Retinal pigment epithelial cell (primary cell): ENCODE measurements at regions not wholly inside any gene's neighbourhood (a gene's known extent, or its start where the extent isn't known, plus 50 kb on each side); places are given as distances from the start of the nearest gene placed in this dataset.
"Not testable (repeated sequence)": the region's sequence is repeated elsewhere in the genome, so short reads cannot be mapped to it uniquely, and the experiment has no call there.

Source experiments
- DNase-seq: peaks from one replicate; pipeline ENCODE4 v3.0.0-alpha.2; 2010; ENCODE audit warnings: low read depth
- H3K4me3 ChIP-seq: 2 replicates; pipeline ENCODE4 v1.5.1; 2011; ENCODE audit warnings: mild to moderate bottlenecking, low read length, control low read depth, moderate library complexity
- TF ChIP-seq, protein P1 (sequence below): conservative IDR thresholded peaks from 2 replicates; pipeline ENCODE4 v1.5.1; 2011; ENCODE audit warnings: low read depth, low read length, control low read depth, inconsistent platforms

DNA sequence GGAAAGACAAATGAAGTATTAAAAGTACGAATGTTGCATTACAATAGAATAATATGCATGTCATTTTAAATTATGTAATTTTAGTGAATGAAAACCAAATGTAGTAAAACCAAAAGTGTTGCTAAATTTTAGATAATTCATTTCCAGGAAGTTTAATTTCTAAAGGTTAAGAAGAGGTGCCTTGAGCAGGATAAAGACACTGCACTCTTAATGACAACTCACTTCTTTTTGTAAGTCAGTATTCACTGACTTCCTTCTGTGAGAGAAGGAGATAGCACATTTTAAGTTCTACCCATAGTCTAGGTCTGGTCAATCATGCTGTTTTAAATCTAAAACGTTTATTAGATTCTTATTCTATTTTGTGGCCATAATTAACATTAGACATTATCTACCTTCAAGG lies 160.2 kb downstream of the CRPPA start:
- H3K4me3 ChIP-seq, result no peak overlapping the region
- TF ChIP-seq, protein P1, sequence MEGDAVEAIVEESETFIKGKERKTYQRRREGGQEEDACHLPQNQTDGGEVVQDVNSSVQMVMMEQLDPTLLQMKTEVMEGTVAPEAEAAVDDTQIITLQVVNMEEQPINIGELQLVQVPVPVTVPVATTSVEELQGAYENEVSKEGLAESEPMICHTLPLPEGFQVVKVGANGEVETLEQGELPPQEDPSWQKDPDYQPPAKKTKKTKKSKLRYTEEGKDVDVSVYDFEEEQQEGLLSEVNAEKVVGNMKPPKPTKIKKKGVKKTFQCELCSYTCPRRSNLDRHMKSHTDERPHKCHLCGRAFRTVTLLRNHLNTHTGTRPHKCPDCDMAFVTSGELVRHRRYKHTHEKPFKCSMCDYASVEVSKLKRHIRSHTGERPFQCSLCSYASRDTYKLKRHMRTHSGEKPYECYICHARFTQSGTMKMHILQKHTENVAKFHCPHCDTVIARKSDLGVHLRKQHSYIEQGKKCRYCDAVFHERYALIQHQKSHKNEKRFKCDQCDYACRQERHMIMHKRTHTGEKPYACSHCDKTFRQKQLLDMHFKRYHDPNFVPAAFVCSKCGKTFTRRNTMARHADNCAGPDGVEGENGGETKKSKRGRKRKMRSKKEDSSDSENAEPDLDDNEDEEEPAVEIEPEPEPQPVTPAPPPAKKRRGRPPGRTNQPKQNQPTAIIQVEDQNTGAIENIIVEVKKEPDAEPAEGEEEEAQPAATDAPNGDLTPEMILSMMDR, result no peak
- no peak for DNase-seq

- TF ChIP-seq, protein P1, result no peak
- no peak for DNase-seq
- H3K4me3 ChIP-seq, result no peak overlapping the region
Observed at GRCh38 chr7:16260236-16260728, 161.1 kb downstream of the CRPPA start.

DNA sequence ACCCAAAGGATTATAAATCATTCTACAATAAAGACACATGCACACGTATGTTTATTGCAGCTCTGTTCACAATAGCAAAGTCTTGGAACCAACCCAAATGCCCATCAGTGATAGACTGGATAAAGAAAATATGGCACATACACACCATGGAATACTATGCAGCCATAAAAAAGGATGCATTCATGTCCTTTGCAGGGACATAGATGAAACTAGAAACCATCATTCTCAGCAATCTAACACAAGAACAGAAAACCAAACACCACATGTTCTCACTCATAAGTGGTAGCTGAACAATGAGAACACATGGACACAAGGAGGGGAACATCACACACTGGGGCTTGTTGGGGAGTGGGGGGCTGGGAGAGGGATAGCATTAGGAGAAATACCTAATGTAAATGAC lies 164.9 kb downstream of the CRPPA start:
- H3K4me3 ChIP-seq, DNase-seq: not testable (repeated sequence)

GRCh38 chr7:16255952-16256351 lies 165.4 kb downstream of the CRPPA start:
- H3K4me3 ChIP-seq, DNase-seq: not testable (repeated sequence)

DNA sequence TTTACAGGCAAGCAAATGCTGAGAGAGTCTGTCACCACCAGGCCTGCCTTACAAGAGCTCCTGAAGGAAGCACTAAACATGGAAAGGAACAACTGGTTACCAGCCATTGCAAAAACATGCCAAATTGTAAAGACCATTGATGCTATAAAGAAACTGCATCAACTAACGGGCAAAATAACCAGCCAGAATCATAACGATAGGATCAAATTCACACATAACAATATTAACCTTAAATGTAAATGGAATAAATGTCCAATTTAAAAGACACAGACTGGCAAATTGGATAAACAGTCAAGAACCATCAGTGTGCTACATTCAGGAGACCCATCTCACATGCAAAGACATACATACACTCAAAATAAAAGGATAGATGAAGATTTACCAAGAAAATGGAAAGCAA lies 170.7 kb downstream of the CRPPA start:
- DNase-seq, H3K4me3 ChIP-seq: not testable (repeated sequence)

DNA sequence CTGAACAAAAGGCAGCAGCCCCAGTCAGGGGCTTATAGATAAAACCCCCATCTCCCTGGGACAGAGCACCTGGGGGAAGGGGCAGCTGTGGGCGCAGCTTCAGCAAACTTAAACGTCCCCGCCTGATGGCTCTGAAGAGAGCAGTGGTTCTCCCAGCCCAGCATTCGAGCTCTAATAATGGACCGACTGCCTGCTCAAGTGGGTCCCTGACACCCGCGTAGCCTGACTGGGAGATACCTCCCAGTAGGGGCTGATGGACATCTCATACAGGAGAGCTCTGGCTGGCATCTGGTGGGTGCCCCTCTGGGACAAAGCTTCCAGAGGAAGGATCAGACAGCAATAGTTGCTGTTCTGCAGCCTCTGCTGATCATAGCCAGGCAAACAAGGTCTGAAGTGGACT lies 172.1 kb downstream of the CRPPA start:
- not testable (repeated sequence) for H3K4me3 ChIP-seq, DNase-seq

DNA sequence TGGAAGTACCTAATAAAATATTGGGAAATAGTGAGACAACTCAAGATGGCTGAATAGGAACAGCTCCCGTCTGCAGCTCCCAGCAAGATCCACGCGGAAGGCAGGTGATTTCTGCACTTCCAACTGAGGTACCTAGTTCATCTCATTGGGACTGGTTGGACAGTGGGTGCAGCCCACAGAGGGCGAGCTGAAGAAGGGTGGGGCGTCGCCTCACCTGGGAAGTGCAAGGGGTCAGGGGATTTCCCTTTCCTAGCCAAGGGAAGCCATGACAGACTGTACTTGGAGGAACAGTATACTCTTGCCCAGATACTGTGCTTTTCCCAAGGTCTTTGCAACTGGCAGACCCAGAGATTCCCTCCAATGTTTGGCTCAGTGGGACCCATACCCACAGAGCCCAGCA lies 172.8 kb downstream of the CRPPA start:
- not testable (repeated sequence) for DNase-seq, H3K4me3 ChIP-seq

- DNase-seq, result no peak
- TF ChIP-seq, protein P1, result no peak
- no peak overlapping the region for H3K4me3 ChIP-seq
Observed at GRCh38 chr7:16244469-16244868, 176.9 kb downstream of the CRPPA start.

- no peak for DNase-seq
- H3K4me3 ChIP-seq, result no peak overlapping the region
- TF ChIP-seq, protein P1, result no peak
Observed at GRCh38 chr7:16242920-16243319, 178.4 kb downstream of the CRPPA start.

DNA sequence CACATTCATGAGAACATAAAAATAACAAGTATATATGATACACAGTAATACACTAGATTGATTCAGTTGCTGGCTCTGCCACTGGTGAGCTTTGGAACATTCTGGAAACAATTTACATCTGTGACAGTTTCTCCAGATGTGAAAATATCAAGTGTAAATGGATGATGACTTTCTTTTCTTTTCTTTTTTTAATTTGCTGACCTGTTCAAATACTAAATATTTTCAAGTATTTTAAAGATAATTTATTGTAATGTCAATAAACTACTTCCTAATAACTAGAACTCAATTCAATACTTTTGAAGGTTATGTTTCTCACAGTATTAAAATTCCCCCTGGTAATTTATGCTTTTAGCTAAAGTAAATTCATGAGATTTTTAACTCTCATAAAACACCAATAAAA lies 180.3 kb downstream of the CRPPA start:
- no peak overlapping the region for H3K4me3 ChIP-seq
- no peak for DNase-seq
- TF ChIP-seq, protein P1, result no peak
